Lower leg skin (tissue), 4 donors: ENCODE measurements at regions not wholly inside any gene's neighbourhood (a gene's known extent, or its start where the extent isn't known, plus 50 kb on each side); places are given as distances from the start of the nearest gene placed in this dataset.

ENCODE experiments used
- DNase-seq, 2 donors: peaks; one replicate each; pipeline ENCODE4 v3.0.0-alpha.2; 2019; ENCODE audit warnings: low spot score in 2 of 2
- H3K4me3 ChIP-seq: fragments of 200-600 bp; sonication (generic); 2 replicates; pipeline ENCODE4 v1.5.1; 2017; ENCODE audit warnings: mild to moderate bottlenecking, low read depth; ENCODE audit not compliant: poor library complexity, severe bottlenecking
- POLR2A ChIP-seq, 2 donors: fragments of 450-650 bp; IDR thresholded peaks; one replicate each; pipeline ENCODE4 v1.6.1; 2016 to 2017; ENCODE audit warnings: antibody characterized with exemption in 2 of 2, mild to moderate bottlenecking in 1 of 2, moderate library complexity in 1 of 2
- WGBS, 2 donors: methylation state at CpG; one replicate each; pipeline ENCODE4 v1.1.5; 2018; 5-methylcytosine and 5-hydroxymethylcytosine counted together
- intact Hi-C: fragments of 100-400 bp; cut with DNase I; formaldehyde crosslinking; loops from one replicate; pipeline ENCODE4 v1.15.0; 2023; ENCODE audit warnings: low total_unique reads
- TF ChIP-seq, protein P1 (sequence below), 3 donors: fragments of 450-650 bp; IDR thresholded peaks; one replicate each; pipeline ENCODE4 v1.5.1; 2016; ENCODE audit warnings: antibody characterized with exemption in 3 of 3, mild to moderate bottlenecking in 3 of 3, moderate library complexity in 2 of 3

DNA sequence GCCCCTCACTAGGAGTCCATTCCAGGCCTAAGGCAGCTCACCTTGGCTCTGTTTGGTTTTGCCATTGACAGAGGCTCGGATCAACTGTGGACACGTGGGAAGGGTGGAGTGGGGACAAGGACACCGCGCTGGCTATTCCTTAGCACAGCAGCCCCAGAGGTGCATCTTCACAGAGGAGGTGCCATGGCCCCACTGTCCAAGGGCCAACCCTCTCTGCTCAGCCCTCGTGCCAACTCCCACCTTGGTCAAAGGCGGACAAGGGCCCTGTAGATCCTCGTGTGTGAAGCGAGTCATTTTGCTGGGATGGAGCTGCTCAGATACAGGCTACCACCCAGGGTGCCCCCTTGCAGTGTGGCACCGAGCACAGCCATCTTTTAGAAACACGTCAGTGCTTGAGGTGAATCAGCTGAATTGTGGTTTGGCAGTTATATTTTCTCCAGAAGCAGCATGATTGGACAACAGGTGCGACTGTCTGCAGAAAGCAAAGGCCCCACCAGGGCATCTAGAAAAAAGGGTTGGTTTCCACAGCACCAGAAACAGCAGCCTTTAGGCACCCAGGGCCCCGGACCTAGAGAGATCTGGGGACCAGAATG, 192.1 kb upstream of the GPR12 start:
- 79 to 82% methylated on average over 12 of the region's 12 CpGs for WGBS, 2 donors
- intact Hi-C loops, result no loop called here
- no peak for TF ChIP-seq POLR2A (IDR thresholded peaks at IDR 0.05)
- DNase-seq, result no peak
- H3K4me3 ChIP-seq, result no peak overlapping the region

GRCh38 chr13:26951581-26952177, 191.1 kb upstream of the GPR12 start:
- H3K4me3 ChIP-seq, result no peak overlapping the region
- intact Hi-C loops, result no loop called here
- TF ChIP-seq, protein P1, sequence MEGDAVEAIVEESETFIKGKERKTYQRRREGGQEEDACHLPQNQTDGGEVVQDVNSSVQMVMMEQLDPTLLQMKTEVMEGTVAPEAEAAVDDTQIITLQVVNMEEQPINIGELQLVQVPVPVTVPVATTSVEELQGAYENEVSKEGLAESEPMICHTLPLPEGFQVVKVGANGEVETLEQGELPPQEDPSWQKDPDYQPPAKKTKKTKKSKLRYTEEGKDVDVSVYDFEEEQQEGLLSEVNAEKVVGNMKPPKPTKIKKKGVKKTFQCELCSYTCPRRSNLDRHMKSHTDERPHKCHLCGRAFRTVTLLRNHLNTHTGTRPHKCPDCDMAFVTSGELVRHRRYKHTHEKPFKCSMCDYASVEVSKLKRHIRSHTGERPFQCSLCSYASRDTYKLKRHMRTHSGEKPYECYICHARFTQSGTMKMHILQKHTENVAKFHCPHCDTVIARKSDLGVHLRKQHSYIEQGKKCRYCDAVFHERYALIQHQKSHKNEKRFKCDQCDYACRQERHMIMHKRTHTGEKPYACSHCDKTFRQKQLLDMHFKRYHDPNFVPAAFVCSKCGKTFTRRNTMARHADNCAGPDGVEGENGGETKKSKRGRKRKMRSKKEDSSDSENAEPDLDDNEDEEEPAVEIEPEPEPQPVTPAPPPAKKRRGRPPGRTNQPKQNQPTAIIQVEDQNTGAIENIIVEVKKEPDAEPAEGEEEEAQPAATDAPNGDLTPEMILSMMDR (IDR thresholded peaks at IDR 0.05), result no peak
- no peak for TF ChIP-seq POLR2A (IDR thresholded peaks at IDR 0.05)
- no peak for DNase-seq
- WGBS, 2 donors, result 74 to 79% methylated on average over 12 of the region's 12 CpGs

GRCh38 chr13:26950968-26951367, 190.4 kb upstream of the GPR12 start:
- intact Hi-C loops, result no loop called here
- no peak for DNase-seq
- TF ChIP-seq, protein P1 (IDR thresholded peaks at IDR 0.05), result no peak
- TF ChIP-seq POLR2A (IDR thresholded peaks at IDR 0.05), result no peak
- no peak overlapping the region for H3K4me3 ChIP-seq
- WGBS, 2 donors, result 80% methylated on average over 17 of the region's 17 CpGs

DNA sequence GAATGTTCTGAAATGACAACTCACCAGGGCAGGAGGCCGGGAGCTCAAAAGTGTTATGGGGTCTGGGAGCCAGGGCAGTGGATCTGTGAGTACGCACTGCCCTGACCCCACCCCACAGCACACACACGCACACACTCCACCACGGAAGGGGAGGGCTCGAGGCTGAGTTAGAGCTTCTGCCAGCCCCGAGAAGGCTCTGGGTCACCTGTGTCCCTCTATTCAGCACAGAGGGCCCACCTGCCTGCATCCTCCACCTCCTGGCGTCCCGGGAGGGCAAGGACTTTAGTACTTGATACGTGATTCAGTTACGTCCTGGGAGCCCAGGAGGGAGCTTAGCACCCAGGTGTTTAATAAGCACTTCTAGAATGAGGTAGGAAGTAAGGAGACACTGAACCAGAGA, 190.0 kb upstream of the GPR12 start:
- intact Hi-C loops, result no loop called here
- no peak for DNase-seq
- no peak overlapping the region for H3K4me3 ChIP-seq
- TF ChIP-seq, protein P1 (IDR thresholded peaks at IDR 0.05), result no peak
- no peak for TF ChIP-seq POLR2A (IDR thresholded peaks at IDR 0.05)
- 61 to 69% methylated on average over 10 of the region's 10 CpGs for WGBS, 2 donors

DNA sequence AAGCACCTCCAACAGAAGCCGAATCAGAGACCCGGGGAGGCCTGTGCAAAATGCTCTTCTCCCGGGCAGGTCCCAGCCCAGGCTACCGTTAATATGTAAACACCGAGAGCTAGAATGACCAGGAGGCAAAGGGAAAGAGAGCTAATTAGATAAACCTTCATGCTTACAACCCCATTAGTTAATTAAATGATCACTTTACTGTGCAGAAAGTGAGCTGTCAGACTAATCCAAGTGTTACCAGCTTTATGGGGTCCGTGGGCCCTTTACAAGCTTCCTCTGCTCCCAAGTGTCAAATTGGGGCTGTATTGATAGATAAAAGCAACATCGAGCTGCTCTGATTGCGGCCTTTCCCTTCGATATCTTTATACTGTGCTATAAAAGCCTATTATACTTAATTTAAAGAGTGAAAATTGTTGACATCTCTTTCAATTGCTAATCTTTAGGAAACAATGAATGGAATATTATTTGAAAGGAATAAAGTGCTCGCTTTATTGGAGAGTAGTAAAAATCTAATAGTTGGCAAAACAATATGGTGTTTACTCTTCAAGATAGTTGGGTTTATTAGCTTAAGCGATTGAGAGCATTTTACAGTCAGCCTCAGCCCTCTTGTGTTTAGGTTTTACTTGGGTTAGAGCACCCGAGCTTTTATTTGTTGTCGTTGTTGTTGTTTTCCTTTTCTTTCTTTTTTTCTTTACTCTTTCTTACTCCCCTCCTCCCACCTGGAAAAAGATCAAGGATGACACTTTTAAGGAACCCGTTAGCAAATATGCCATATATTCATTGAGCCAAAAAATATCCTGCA, 189.3 kb upstream of the GPR12 start:
- intact Hi-C loops, result loop anchor here (2.0 kb wide), 1 partner anchor 239 kb away; no protein-coding TSS in a partner anchor
- H3K4me3 ChIP-seq, result no peak overlapping the region
- no peak for TF ChIP-seq POLR2A (IDR thresholded peaks at IDR 0.05)
- TF ChIP-seq, protein P1 (IDR thresholded peaks at IDR 0.05), result no peak
- no peak for DNase-seq
- 46% methylated on average over 14 of the region's 14 CpGs for WGBS, 2 donors

DNA sequence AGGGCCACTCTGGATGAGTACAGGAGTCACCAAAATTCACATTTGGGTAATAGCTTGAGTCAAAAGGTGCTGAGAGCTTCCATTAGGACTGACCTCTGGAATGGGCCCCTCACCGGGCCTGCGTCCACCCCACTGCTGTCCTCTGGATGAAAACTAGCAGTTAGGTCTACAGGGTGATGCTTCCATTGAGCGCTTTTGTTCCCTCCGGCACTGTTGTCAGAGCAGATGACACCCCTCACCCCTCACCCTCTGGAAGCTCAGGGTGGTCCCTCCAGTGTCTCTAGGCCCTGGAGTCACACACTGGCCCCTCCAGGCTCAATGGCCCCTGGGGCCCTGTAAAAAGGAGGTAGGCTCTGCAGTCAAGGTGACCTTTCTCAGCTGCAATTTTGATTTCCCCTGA, 187.8 kb upstream of the GPR12 start:
- intact Hi-C loops, result loop anchor here (2.0 kb wide), 1 partner anchor 238 kb away; no protein-coding TSS in a partner anchor
- WGBS, 2 donors, result 94 to 100% methylated on average over 4 of the region's 4 CpGs
- no peak for TF ChIP-seq POLR2A (IDR thresholded peaks at IDR 0.05)
- TF ChIP-seq, protein P1 (IDR thresholded peaks at IDR 0.05), result no peak
- no peak overlapping the region for H3K4me3 ChIP-seq
- DNase-seq, result no peak
